Left ventricle myocardium inferior (tissue), 1 donor: ENCODE measurements at regions not wholly inside any gene's neighbourhood (a gene's known extent, or its start where the extent isn't known, plus 50 kb on each side); places are given as distances from the start of the nearest gene placed in this dataset.

Source experiments
- DNase-seq: peaks from one replicate; pipeline ENCODE4 v3.0.0-alpha.2; 2020
- H3K27ac ChIP-seq: fragments of 200-600 bp; replicated peaks from 2 replicates; pipeline ENCODE4 v1.8.0; 2021
- H3K27me3 ChIP-seq: fragments of 200-600 bp; 2 replicates; pipeline ENCODE4 v1.8.0; 2021; ENCODE audit warnings: low read depth
- H3K36me3 ChIP-seq: fragments of 200-600 bp; 2 replicates; pipeline ENCODE4 v1.8.0; 2021
- H3K4me1 ChIP-seq: fragments of 200-600 bp; 2 replicates; pipeline ENCODE4 v1.8.0; 2021
- H3K4me3 ChIP-seq: fragments of 200-600 bp; 2 replicates; pipeline ENCODE4 v1.8.0; 2021; ENCODE audit warnings: mild to moderate bottlenecking, moderate library complexity
- H3K9me3 ChIP-seq: fragments of 200-600 bp; replicated peaks from 2 replicates; pipeline ENCODE4 v1.8.0; 2021
- intact Hi-C: fragments of 100-400 bp; cut with micrococcal nuclease; formaldehyde crosslinking; loops from one replicate; pipeline ENCODE4 v1.11.0; 2022
- TF ChIP-seq, protein P1 (sequence below): fragments of 200-600 bp; IDR thresholded peaks from 2 replicates; pipeline ENCODE4 v1.8.0; 2021; ENCODE audit warnings: antibody characterized with exemption, mild to moderate bottlenecking, borderline replicate concordance
- donor health status: DM: no; HTN: yes; CAD: no; lungs with severe emphysema.

DNA sequence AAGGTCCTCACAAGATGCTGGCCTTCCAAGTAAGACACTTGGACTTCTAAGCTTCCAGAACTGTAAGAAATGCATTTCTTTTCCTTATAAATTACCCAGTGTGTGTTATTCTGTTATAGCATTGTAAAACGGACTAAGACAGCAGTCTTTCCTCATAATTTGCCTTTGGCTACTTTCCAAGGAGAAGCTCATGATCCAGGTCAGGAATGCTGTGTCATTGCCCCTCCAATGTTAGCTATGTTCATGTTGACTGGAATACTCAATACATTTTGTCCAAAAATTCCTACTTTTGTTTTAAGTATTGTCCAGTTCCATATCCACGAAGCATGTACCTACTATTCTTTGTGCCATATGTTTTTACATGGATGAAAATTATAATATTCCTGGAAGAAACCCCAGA, 234.6 kb downstream of the HS3ST3A1 start:
- TF ChIP-seq, protein P1, sequence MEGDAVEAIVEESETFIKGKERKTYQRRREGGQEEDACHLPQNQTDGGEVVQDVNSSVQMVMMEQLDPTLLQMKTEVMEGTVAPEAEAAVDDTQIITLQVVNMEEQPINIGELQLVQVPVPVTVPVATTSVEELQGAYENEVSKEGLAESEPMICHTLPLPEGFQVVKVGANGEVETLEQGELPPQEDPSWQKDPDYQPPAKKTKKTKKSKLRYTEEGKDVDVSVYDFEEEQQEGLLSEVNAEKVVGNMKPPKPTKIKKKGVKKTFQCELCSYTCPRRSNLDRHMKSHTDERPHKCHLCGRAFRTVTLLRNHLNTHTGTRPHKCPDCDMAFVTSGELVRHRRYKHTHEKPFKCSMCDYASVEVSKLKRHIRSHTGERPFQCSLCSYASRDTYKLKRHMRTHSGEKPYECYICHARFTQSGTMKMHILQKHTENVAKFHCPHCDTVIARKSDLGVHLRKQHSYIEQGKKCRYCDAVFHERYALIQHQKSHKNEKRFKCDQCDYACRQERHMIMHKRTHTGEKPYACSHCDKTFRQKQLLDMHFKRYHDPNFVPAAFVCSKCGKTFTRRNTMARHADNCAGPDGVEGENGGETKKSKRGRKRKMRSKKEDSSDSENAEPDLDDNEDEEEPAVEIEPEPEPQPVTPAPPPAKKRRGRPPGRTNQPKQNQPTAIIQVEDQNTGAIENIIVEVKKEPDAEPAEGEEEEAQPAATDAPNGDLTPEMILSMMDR, result no peak
- Histone ChIP-seq H3K36me3 (no peaks in the 10 kb centered on the region), H3K4me1 (no peaks in the 10 kb centered on the region), H3K27ac (no peak overlapping the region), H3K27me3 (no peaks in the 10 kb centered on the region), H3K9me3 (no peaks in the 10 kb centered on the region), H3K4me3 (no peak overlapping the region)
- intact Hi-C loops, result no loop called here
- no peak for DNase-seq

DNA sequence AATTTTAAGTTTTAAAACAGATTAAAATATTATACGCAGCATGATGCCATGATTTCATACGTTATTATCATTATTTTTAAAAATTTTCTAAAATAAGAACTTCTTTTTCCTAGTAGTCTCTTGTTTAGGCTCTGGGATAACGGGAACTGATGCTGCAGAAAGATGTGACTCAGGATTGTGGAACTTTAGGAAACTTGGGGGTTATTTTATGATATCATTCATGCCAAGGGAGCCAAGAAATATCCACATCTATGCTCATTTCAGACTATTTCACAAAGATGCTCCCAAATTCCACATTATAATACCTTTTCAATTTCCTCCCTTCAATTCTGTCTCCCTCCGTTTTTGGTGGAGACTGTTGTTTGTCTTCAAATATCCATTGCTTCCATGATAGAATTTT, 236.4 kb downstream of the HS3ST3A1 start:
- H3K27ac ChIP-seq, result no peak overlapping the region
- no peak for DNase-seq
- H3K36me3 ChIP-seq, result no peaks in the 10 kb centered on the region
- TF ChIP-seq, protein P1, result no peak
- no peaks in the 10 kb centered on the region for H3K27me3 ChIP-seq
- intact Hi-C loops, result no loop called here
- no peaks in the 10 kb centered on the region for H3K9me3 ChIP-seq
- H3K4me3 ChIP-seq, result no peak overlapping the region
- H3K4me1 ChIP-seq, result no peaks in the 10 kb centered on the region

DNA sequence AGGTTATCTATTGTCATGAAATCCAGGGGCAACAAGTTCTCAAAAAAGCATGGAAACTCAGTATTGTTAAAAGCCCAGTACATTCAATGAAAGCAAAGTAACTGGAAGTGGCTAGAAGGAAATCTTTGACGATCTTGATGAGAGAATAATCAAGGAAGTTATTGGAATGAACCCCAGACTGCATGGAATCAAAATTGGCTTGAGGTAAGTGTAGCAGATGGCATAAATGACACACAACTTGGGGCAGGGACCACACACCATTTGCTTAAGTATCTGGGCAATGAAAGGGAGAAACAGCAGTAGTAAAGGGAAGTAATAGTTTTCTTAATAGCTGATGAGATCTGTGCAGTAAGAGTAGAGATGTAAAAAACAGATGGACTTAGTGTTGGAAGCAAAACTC, 238.0 kb downstream of the HS3ST3A1 start:
- DNase-seq, result no peak
- no peaks in the 10 kb centered on the region for H3K27me3 ChIP-seq
- no peaks in the 10 kb centered on the region for H3K9me3 ChIP-seq
- H3K27ac ChIP-seq, result no peak overlapping the region
- H3K4me1 ChIP-seq, result no peaks in the 10 kb centered on the region
- intact Hi-C loops, result no loop called here
- TF ChIP-seq, protein P1, result no peak
- no peaks in the 10 kb centered on the region for H3K36me3 ChIP-seq
- H3K4me3 ChIP-seq, result no peak overlapping the region

DNA sequence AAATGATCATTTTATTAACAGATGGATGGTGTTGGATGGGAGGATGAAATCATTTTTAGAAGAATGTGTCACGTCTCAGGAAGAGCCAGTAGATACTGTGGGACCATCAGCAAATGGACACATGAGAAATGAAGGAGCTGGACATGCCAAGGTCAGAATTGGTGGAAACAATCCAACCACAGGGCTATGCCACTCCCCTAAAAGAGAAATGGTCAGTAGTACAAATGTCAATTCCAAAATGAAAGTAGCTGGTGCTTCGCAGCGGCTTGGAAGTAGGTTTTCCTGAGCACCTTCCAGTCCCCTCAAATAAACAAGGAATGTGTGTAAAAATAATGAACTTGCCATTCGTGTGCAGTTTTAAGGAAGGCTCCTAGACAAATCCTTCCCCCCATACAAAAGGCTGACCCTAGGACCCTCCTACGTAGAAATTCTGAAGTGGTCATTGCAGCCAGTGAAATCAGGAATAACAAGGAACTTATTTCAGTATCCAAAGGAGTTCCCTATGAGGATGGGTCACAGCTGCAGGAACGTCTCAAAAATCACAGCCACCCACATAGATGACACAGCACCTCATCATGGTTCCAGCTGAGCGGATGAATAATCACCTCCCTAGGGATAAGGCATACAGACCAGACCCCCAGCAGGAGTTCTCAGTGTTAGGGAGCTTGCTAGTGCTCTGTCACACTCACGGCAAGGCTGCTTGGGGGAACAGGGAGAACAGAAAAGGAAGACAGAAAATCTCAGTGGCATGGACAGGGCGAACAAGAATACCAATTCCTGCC, 239.2 kb downstream of the HS3ST3A1 start:
- H3K27ac ChIP-seq, result no peak overlapping the region
- H3K27me3 ChIP-seq, result no peaks in the 10 kb centered on the region
- intact Hi-C loops, result no loop called here
- no peaks in the 10 kb centered on the region for H3K36me3 ChIP-seq
- TF ChIP-seq, protein P1, result no peak
- peak overlapping the region; percentile 36 for H3K4me3 ChIP-seq
- no peaks in the 10 kb centered on the region for H3K9me3 ChIP-seq
- no peak for DNase-seq
- no peaks in the 10 kb centered on the region for H3K4me1 ChIP-seq

DNA sequence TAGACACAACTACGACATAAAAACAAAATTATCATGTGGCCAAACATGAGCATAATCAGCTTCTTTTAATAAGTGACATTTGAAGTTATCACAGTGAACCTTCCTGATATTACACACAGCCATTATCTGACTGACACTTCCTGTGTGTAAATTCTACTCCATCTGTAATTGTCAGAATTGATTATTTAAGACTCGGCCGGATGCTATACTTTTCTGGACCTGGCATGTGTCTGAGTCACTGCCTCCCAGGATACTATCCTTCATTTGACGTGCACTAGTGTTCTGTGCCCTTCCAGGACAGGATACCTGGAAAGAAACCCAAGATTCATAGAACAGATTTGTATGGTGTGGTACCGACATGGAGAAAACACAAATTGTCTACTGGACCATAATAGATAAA, 242.0 kb downstream of the HS3ST3A1 start:
- Histone ChIP-seq H3K4me1 (peaks cover 4% of the 10 kb centered on the region), H3K27me3 (no peaks in the 10 kb centered on the region), H3K9me3 (no peaks in the 10 kb centered on the region), H3K4me3 (no peak overlapping the region), H3K36me3 (no peaks in the 10 kb centered on the region), H3K27ac (no peak overlapping the region)
- intact Hi-C loops, result no loop called here
- no peak for DNase-seq
- TF ChIP-seq, protein P1, result no peak
